WI38 (cell line): ENCODE measurements at regions not wholly inside any gene's neighbourhood (a gene's known extent, or its start where the extent isn't known, plus 50 kb on each side); places are given as distances from the start of the nearest gene placed in this dataset.

Experiments used
- H3K4me3 ChIP-seq: 2 replicates; pipeline ENCODE4 v1.5.1; 2011; ENCODE audit warnings: low read depth, mild to moderate bottlenecking, control low read depth, low read length
- CTCF ChIP-seq: IDR thresholded peaks from 2 replicates; pipeline ENCODE4 v1.5.1; 2012; ENCODE audit warnings: low read depth, mild to moderate bottlenecking, control low read depth, low read length

GRCh38 chr20:59443550-59443949, 143.1 kb downstream of the EDN3 start:
- H3K4me3 ChIP-seq, result no peak overlapping the region
- no peak for TF ChIP-seq CTCF

GRCh38 chr20:59446376-59446775, 146.0 kb downstream of the EDN3 start:
- TF ChIP-seq CTCF, result no peak
- H3K4me3 ChIP-seq, result no peak overlapping the region

GRCh38 chr20:59448196-59448595, 147.8 kb downstream of the EDN3 start:
- no peak overlapping the region for H3K4me3 ChIP-seq
- no peak for TF ChIP-seq CTCF

GRCh38 chr20:59448851-59449444, 148.5 kb downstream of the EDN3 start:
- no peak for TF ChIP-seq CTCF

GRCh38 chr20:59451066-59451630, 150.7 kb downstream of the EDN3 start:
- no peak overlapping the region for H3K4me3 ChIP-seq
- TF ChIP-seq CTCF, result no peak

More at GRCh38 chr20:59448851-59449444, 148.5 kb downstream of the EDN3 start:
- no peak overlapping the region for H3K4me3 ChIP-seq

GRCh38 chr20:59451641-59452040, 151.2 kb downstream of the EDN3 start:
- no peak overlapping the region for H3K4me3 ChIP-seq
- no peak for TF ChIP-seq CTCF

GRCh38 chr20:59452856-59453255, 151.5 kb upstream of the PHACTR3 start:
- TF ChIP-seq CTCF, result no peak
- no peak overlapping the region for H3K4me3 ChIP-seq
